Thyroid gland (tissue), 1 donor: ENCODE measurements at regions not wholly inside any gene's neighbourhood (a gene's known extent, or its start where the extent isn't known, plus 50 kb on each side); places are given as distances from the start of the nearest gene placed in this dataset. TPM values are rescaled to one million over a fixed set of nuclear protein-coding genes. Genes with fewer than 3 reads are reported as not detected.

Source experiments
- small RNA-seq: library from RNA; depleted of rRNA; stranded (forward); fragments of <200 nt; gene quantifications from one replicate; pipeline ENCODE3, GENCODE V24; 2016

Small RNAs in the stretch of these regions (small RNA-seq; reads per million reads assigned to genes)
- gene AC012409.4 (not detected), gene RNU2-3P (not detected)
